Lower leg skin (tissue), 4 donors: ENCODE measurements at regions not wholly inside any gene's neighbourhood (a gene's known extent, or its start where the extent isn't known, plus 50 kb on each side); places are given as distances from the start of the nearest gene placed in this dataset.

Experiments used
- DNase-seq, 2 donors: peaks; one replicate each; pipeline ENCODE4 v3.0.0-alpha.2; 2019; ENCODE audit warnings: low spot score in 2 of 2
- H3K4me3 ChIP-seq: fragments of 200-600 bp; sonication (generic); 2 replicates; pipeline ENCODE4 v1.5.1; 2017; ENCODE audit warnings: mild to moderate bottlenecking, low read depth; ENCODE audit not compliant: poor library complexity, severe bottlenecking
- CTCF ChIP-seq, 3 donors: fragments of 450-650 bp; IDR thresholded peaks; one replicate each; pipeline ENCODE4 v1.5.1; 2016; ENCODE audit warnings: antibody characterized with exemption in 3 of 3, mild to moderate bottlenecking in 3 of 3, moderate library complexity in 2 of 3
- POLR2A ChIP-seq, 2 donors: fragments of 450-650 bp; IDR thresholded peaks; one replicate each; pipeline ENCODE4 v1.6.1; 2016 to 2017; ENCODE audit warnings: antibody characterized with exemption in 2 of 2, mild to moderate bottlenecking in 1 of 2, moderate library complexity in 1 of 2
- WGBS, 2 donors: methylation state at CpG; one replicate each; pipeline ENCODE4 v1.1.5; 2018; 5-methylcytosine and 5-hydroxymethylcytosine counted together
- intact Hi-C: fragments of 100-400 bp; cut with DNase I; formaldehyde crosslinking; loops from one replicate; pipeline ENCODE4 v1.15.0; 2023; ENCODE audit warnings: low total_unique reads

GRCh38 chr4:145279122-145279960 lies 99.0 kb upstream of the OTUD4 start:
- intact Hi-C loops = loop anchor here (5.0 kb wide), 1 partner anchor 373 kb away; no protein-coding TSS in a partner anchor
- TF ChIP-seq POLR2A (IDR thresholded peaks at IDR 0.05) (no peak), CTCF (IDR thresholded peaks at IDR 0.05) (no peak)
- WGBS, 2 donors = 34 to 37% methylated on average over 8 of the region's 8 CpGs
- no peak overlapping the region for H3K4me3 ChIP-seq
- no peak for DNase-seq

- no peak overlapping the region for H3K4me3 ChIP-seq
- intact Hi-C loops = loop anchor here (5.0 kb wide), 1 partner anchor 374 kb away; no protein-coding TSS in a partner anchor
- TF ChIP-seq POLR2A (IDR thresholded peaks at IDR 0.05) = no peak
- no peak for TF ChIP-seq CTCF (IDR thresholded peaks at IDR 0.05)
- 66 to 83% methylated on average over 2 of the region's 2 CpGs for WGBS, 2 donors
- no peak for DNase-seq
These were observed 98.1 kb upstream of the OTUD4 start for GRCh38 chr4:145278341-145279121.

GRCh38 chr4:145277011-145277410 lies 96.6 kb upstream of the OTUD4 start:
- WGBS, 2 donors = 78 to 86% methylated on average over 1 of the region's 1 CpG
- no peak for TF ChIP-seq POLR2A (IDR thresholded peaks at IDR 0.05)
- no peak for TF ChIP-seq CTCF (IDR thresholded peaks at IDR 0.05)
- intact Hi-C loops = loop anchor here (5.0 kb wide), 1 partner anchor 375 kb away; no protein-coding TSS in a partner anchor
- no peak for DNase-seq
- H3K4me3 ChIP-seq = no peak overlapping the region

GRCh38 chr4:145276050-145276449 lies 95.7 kb upstream of the OTUD4 start:
- H3K4me3 ChIP-seq = no peak overlapping the region
- intact Hi-C loops = loop anchor here (5.0 kb wide), 1 partner anchor 376 kb away; no protein-coding TSS in a partner anchor
- 70 to 82% methylated on average over 4 of the region's 4 CpGs for WGBS, 2 donors
- no peak for DNase-seq
- TF ChIP-seq CTCF (IDR thresholded peaks at IDR 0.05) (no peak), POLR2A (IDR thresholded peaks at IDR 0.05) (no peak)

- no peak for DNase-seq
- 46 to 80% methylated on average over 2 of the region's 2 CpGs for WGBS, 2 donors
- no peak for TF ChIP-seq CTCF (IDR thresholded peaks at IDR 0.05)
- TF ChIP-seq POLR2A (IDR thresholded peaks at IDR 0.05) = no peak
- intact Hi-C loops = no loop called here
- no peak overlapping the region for H3K4me3 ChIP-seq
These were observed 90.8 kb upstream of the OTUD4 start for GRCh38 chr4:145271194-145271593.
